Activated CD4-positive, alpha-beta memory T cell treated with anti-CD3 and anti-CD28 coated beads for 36 hours (primary cell): ENCODE measurements at regions not wholly inside any gene's neighbourhood (a gene's known extent, or its start where the extent isn't known, plus 50 kb on each side); places are given as distances from the start of the nearest gene placed in this dataset.

Source experiments
- CTCF ChIA-PET: fragments of 350-600 bp; sonication (Branson Sonifier 250); formaldehyde crosslinking; loops from one replicate; lab custom pipeline; 2021; ENCODE audit warnings: antibody characterized with exemption, inconsistent platforms; lab: Charles Lee
- POLR2A ChIA-PET: fragments of 350-600 bp; sonication (Branson Sonifier 250); formaldehyde crosslinking; loops from one replicate; lab custom pipeline; 2021; ENCODE audit warnings: antibody characterized with exemption; lab: Charles Lee
- DNase-seq: peaks from one replicate; pipeline ENCODE4 v3.0.0-alpha.2; 2020
- H3K27ac Mint-ChIP-seq: one replicate; pipeline ENCODE4 v1.8.0; 2021; ENCODE audit warnings: mixed read lengths
- H3K27me3 Mint-ChIP-seq: one replicate; pipeline ENCODE4 v1.8.0; 2021; ENCODE audit warnings: mixed read lengths
- H3K36me3 Mint-ChIP-seq: one replicate; pipeline ENCODE4 v1.8.0; 2021; ENCODE audit warnings: mixed read lengths
- H3K4me1 Mint-ChIP-seq: one replicate; pipeline ENCODE4 v1.8.0; 2021; ENCODE audit warnings: low read depth, mixed read lengths
- H3K4me3 Mint-ChIP-seq: one replicate; pipeline ENCODE4 v1.8.0; 2021; ENCODE audit warnings: mild to moderate bottlenecking, mixed read lengths
- H3K9me3 Mint-ChIP-seq: one replicate; pipeline ENCODE4 v1.8.0; 2021; ENCODE audit warnings: mixed read lengths
- intact Hi-C: fragments of 100-400 bp; cut with micrococcal nuclease; formaldehyde crosslinking; loops from one replicate; pipeline ENCODE4 v1.15.1; 2023

- H3K9me3 Mint-ChIP-seq, result no peaks in the 10 kb centered on the region
- no peaks in the 10 kb centered on the region for H3K4me1 Mint-ChIP-seq
- intact Hi-C loops, result no loop called here
- ChIA-PET CTCF (no interaction called here), POLR2A (no interaction called here)
- no peak overlapping the region for H3K4me3 Mint-ChIP-seq
- H3K27ac Mint-ChIP-seq, result no peak overlapping the region
- H3K36me3 Mint-ChIP-seq, result no peaks in the 10 kb centered on the region
- DNase-seq, result no peak
- no peaks in the 10 kb centered on the region for H3K27me3 Mint-ChIP-seq
These were observed 167.6 kb downstream of the TFAP2B start for GRCh38 chr6:50986319-50986718.

DNA sequence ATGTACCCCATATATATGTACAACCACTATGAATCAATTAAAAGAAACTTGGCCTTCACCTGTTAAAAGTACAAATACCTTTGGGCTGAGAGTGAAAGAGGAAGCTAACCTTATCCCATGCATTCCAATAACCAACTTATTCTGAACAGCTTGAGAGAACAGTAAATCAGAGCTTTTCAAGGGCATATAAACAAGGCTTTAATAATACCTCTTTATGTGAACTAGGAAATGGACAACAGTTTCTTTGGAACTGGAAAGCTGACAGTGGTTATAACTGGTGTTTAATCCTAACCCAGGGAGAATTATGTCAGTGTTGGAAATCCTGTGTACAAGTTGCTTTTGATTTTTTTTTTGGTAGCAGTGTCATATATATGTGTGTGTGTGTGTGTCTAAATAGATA lies 170.5 kb downstream of the TFAP2B start:
- ChIA-PET POLR2A (no interaction called here), CTCF (no interaction called here)
- Mint-ChIP-seq H3K27ac (no peak overlapping the region), H3K4me1 (no peaks in the 10 kb centered on the region), H3K27me3 (no peaks in the 10 kb centered on the region), H3K36me3 (no peaks in the 10 kb centered on the region), H3K4me3 (no peak overlapping the region), H3K9me3 (no peaks in the 10 kb centered on the region)
- no peak for DNase-seq
- intact Hi-C loops, result no loop called here

GRCh38 chr6:50990750-50991446 lies 172.2 kb downstream of the TFAP2B start:
- H3K9me3 Mint-ChIP-seq, result no peaks in the 10 kb centered on the region
- no peaks in the 10 kb centered on the region for H3K27me3 Mint-ChIP-seq
- ChIA-PET CTCF (no interaction called here), POLR2A (no interaction called here)
- H3K36me3 Mint-ChIP-seq, result no peaks in the 10 kb centered on the region
- intact Hi-C loops, result no loop called here
- H3K4me3 Mint-ChIP-seq, result no peak overlapping the region
- DNase-seq, result no peak
- H3K4me1 Mint-ChIP-seq, result no peaks in the 10 kb centered on the region
- no peak overlapping the region for H3K27ac Mint-ChIP-seq

DNA sequence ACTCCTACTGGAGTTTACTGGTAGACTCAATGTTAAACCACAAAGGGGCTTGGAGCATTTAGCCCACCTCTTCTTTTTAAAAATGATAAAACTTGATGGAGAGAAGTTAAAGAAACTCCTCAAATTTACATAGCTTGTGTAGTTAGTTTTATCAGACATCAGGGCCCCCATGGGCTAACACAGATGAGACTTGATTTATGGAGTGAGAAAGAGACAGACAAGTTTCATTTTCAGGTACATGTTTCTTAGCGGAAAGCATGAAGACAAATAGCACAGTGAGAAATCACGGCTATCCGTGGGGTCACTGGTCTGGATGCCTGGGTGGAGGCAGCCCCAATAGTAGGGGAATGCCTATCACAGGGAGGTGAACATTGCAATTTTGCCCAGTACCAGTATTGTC lies 173.6 kb downstream of the TFAP2B start:
- intact Hi-C loops, result no loop called here
- POLR2A ChIA-PET, result no interaction called here
- Mint-ChIP-seq H3K9me3 (no peaks in the 10 kb centered on the region), H3K4me1 (no peaks in the 10 kb centered on the region), H3K4me3 (no peak overlapping the region), H3K27me3 (no peaks in the 10 kb centered on the region), H3K36me3 (no peaks in the 10 kb centered on the region), H3K27ac (no peak overlapping the region)
- CTCF ChIA-PET, result no interaction called here
- no peak for DNase-seq

DNA sequence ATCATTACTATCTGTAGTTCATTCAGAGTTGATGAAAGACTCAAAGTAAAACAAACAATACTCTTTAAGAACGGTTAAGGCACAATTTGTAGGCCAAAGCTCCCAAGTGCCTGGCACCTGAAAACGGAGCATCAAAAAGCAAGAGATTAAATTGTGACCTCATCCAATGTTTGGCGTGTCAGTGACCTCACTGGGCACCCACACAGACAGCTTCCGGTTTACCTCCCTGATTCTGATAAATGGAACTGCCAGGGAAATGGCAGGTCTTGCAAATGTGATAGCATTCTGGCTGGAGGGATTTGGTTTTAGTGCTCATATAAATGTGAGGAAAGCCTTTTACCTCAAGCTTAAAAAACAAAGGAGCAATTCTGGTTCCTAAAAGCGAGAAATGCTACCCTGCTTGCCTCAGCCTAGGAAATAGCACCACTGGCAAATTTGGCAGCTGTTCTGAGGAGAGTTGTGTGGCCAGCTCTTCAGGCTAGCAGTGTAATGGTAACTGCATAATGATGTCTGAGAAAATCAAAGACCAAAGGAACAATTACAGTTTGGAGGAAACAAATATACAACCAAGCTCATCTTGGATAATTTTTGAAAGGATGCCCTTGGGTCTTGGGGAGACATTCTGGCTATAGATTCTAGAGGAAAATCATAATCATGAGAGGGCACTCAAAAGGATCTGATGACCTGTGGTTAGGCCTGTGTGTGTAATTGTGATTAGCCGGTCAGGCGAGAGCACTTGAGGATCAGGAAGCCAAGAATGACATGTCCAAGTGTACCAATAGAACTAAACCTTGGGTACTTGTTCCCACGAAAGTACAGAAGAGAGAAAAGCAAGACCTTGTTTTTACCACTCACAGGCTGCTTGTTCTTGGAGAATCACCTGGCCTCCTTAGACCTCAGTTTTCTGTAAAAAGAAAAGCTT lies 174.3 kb downstream of the TFAP2B start:
- DNase-seq, result no peak

DNA sequence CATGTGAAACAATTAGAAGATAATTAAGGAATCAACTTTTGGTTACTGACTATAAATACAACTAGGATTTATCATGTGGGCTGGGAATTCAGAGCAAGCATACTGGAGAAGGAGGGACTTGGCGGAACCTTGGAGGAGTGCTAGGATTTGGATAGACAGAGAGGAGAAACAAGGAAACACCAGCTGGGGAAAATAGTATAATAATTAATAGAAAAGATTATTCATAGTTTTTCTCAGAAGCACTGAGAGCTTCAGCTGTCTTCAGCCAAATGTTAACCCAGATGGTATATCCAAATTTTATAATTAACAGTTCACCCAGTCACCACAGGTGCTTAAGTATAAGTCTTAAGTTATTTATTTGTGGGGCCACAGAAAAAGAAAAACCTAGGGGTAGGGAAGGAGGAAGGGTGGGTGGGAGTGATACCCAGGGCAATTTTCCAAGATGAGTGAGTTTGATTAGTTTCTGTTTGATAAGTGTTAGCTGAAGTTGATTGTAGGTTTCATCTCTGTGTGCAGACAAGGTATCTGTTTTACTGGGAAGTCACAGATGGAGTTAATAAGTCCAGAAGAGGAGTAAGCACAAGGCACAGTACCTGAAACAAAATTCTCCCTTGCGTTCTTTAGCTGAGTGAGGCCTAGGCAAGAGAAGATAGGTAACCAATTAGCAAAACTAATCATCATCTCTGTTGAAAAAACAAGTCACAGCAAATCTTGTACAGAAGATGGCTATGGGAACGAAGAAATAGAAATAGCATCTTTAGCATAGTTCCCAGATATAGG lies 175.5 kb downstream of the TFAP2B start:
- no peak for DNase-seq
- H3K27me3 Mint-ChIP-seq, result no peaks in the 10 kb centered on the region
- H3K4me1 Mint-ChIP-seq, result no peaks in the 10 kb centered on the region
- ChIA-PET POLR2A (no interaction called here), CTCF (no interaction called here)
- intact Hi-C loops, result no loop called here
- no peaks in the 10 kb centered on the region for H3K9me3 Mint-ChIP-seq
- H3K36me3 Mint-ChIP-seq, result no peaks in the 10 kb centered on the region
- no peak overlapping the region for H3K27ac Mint-ChIP-seq
- no peak overlapping the region for H3K4me3 Mint-ChIP-seq

More for the DNA sequence above, 174.3 kb downstream of the TFAP2B start:
- Mint-ChIP-seq H3K4me3 (no peak overlapping the region), H3K4me1 (no peaks in the 10 kb centered on the region), H3K27ac (no peak overlapping the region), H3K36me3 (no peaks in the 10 kb centered on the region), H3K27me3 (no peaks in the 10 kb centered on the region), H3K9me3 (no peaks in the 10 kb centered on the region)
- intact Hi-C loops, result no loop called here
- ChIA-PET CTCF (no interaction called here), POLR2A (no interaction called here)

GRCh38 chr6:50995036-50995435 lies 176.4 kb downstream of the TFAP2B start:
- POLR2A ChIA-PET, result no interaction called here
- no peaks in the 10 kb centered on the region for H3K4me1 Mint-ChIP-seq
- intact Hi-C loops, result no loop called here
- no peaks in the 10 kb centered on the region for H3K36me3 Mint-ChIP-seq
- CTCF ChIA-PET, result no interaction called here
- no peak overlapping the region for H3K27ac Mint-ChIP-seq
- peaks cover 3% of the 10 kb centered on the region for H3K9me3 Mint-ChIP-seq
- DNase-seq, result no peak
- no peaks in the 10 kb centered on the region for H3K27me3 Mint-ChIP-seq
- H3K4me3 Mint-ChIP-seq, result no peak overlapping the region

GRCh38 chr6:50998905-50999304 lies 180.2 kb downstream of the TFAP2B start:
- DNase-seq, result no peak
- intact Hi-C loops, result no loop called here

DNA sequence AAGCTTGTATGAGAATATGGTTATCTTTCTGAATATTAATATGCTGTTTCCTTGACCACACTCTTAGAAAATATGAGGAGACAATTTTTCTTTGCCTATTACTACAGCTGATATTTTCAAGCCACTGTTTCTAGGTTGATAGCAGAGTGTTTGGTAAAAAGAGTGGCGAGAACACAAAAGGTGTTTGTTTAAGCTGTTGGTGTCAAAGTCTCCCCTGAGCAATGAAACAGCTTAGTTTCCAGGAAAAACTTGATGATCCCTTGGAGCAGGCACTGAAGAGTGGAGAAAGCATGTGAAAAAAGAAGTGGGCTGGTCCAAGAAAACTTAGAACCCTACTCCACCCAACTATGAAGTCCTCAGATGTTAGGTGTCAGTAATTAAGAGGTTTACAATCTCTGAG lies 182.7 kb downstream of the TFAP2B start:
- H3K4me1 Mint-ChIP-seq, result no peaks in the 10 kb centered on the region
- no peaks in the 10 kb centered on the region for H3K36me3 Mint-ChIP-seq
- CTCF ChIA-PET, result no interaction called here

More at GRCh38 chr6:50998905-50999304, 180.2 kb downstream of the TFAP2B start:
- H3K27me3 Mint-ChIP-seq, result no peaks in the 10 kb centered on the region
- no peaks in the 10 kb centered on the region for H3K4me1 Mint-ChIP-seq
- H3K4me3 Mint-ChIP-seq, result no peak overlapping the region
- ChIA-PET CTCF (no interaction called here), POLR2A (no interaction called here)
- no peak overlapping the region for H3K27ac Mint-ChIP-seq
- H3K9me3 Mint-ChIP-seq, result peaks cover 7% of the 10 kb centered on the region
- H3K36me3 Mint-ChIP-seq, result no peaks in the 10 kb centered on the region

GRCh38 chr6:51004380-51004779 lies 185.7 kb downstream of the TFAP2B start:
- no peaks in the 10 kb centered on the region for H3K36me3 Mint-ChIP-seq
- peaks cover 9% of the 10 kb centered on the region for H3K9me3 Mint-ChIP-seq
- intact Hi-C loops, result no loop called here
- no peaks in the 10 kb centered on the region for H3K27me3 Mint-ChIP-seq
- CTCF ChIA-PET, result no interaction called here
- H3K27ac Mint-ChIP-seq, result no peak overlapping the region
- POLR2A ChIA-PET, result no interaction called here
- H3K4me3 Mint-ChIP-seq, result no peak overlapping the region
- no peaks in the 10 kb centered on the region for H3K4me1 Mint-ChIP-seq
- no peak for DNase-seq

More for the DNA sequence above, 182.7 kb downstream of the TFAP2B start:
- Mint-ChIP-seq H3K27me3 (no peaks in the 10 kb centered on the region), H3K4me3 (no peak overlapping the region), H3K9me3 (peaks cover 7% of the 10 kb centered on the region), H3K27ac (no peak overlapping the region)
- no peak for DNase-seq
- intact Hi-C loops, result no loop called here
- POLR2A ChIA-PET, result no interaction called here

- H3K9me3 Mint-ChIP-seq, result peaks cover 6% of the 10 kb centered on the region
- intact Hi-C loops, result no loop called here
- no peak for DNase-seq
- CTCF ChIA-PET, result no interaction called here
- H3K4me3 Mint-ChIP-seq, result no peak overlapping the region
- no peaks in the 10 kb centered on the region for H3K4me1 Mint-ChIP-seq
- H3K27me3 Mint-ChIP-seq, result no peaks in the 10 kb centered on the region
- H3K36me3 Mint-ChIP-seq, result no peaks in the 10 kb centered on the region
- POLR2A ChIA-PET, result no interaction called here
- H3K27ac Mint-ChIP-seq, result no peak overlapping the region
These were observed 187.1 kb downstream of the TFAP2B start for GRCh38 chr6:51005779-51006178.

GRCh38 chr6:51007237-51007636 lies 188.6 kb downstream of the TFAP2B start:
- H3K27ac Mint-ChIP-seq, result no peak overlapping the region
- no peak overlapping the region for H3K4me3 Mint-ChIP-seq
- H3K4me1 Mint-ChIP-seq, result no peaks in the 10 kb centered on the region
- H3K9me3 Mint-ChIP-seq, result peaks cover 7% of the 10 kb centered on the region
- no peaks in the 10 kb centered on the region for H3K27me3 Mint-ChIP-seq
- ChIA-PET POLR2A (no interaction called here), CTCF (no interaction called here)
- DNase-seq, result no peak
- H3K36me3 Mint-ChIP-seq, result no peaks in the 10 kb centered on the region
- intact Hi-C loops, result no loop called here
